ENCODE measurements at regions not wholly inside any gene's neighbourhood (a gene's known extent, or its start where the extent isn't known, plus 50 kb on each side); places are given as distances from the start of the nearest gene placed in this dataset.

DNA sequence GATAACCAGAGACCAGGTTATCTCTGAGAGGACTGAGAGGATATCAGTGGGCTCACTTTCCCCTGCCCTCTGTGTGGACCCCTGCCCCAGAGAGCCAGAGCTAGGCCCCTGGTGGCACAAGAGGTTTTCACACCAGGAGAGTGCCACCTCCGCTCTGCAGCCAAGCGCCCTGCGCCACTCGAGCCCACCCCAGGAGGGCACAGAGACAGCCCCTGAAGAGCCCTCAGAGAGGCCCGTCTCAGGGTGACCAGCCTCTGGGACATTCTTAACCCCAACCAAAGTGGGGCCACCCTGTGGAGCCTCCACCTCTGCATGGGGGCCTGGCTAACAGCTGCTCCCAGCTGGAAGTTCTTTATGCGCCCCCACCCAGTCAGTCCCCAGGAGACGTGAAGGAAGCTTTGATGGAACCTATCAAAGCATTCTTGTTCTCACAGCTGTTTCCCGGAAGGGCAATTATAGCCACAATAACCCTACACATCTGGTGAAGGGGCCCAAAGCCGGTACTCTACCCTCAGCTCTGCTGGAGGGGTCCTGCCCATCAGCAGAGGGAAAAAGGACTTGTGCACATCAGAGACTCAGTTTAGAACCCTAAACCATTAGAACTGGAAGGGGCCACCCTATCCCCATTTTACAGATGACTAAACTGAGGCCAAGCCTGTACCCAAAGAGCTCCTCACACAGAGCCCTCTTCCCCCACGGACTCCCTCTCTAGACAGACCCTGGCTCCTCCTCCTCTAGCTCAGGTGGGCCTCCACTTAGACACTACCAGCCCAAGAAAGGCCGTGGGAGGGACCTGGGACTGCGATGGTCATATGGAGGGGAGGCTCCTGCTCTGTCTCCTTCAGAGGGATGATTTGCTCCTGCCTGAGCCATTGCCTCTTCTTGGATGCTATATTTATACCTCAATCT is 101.1 kb downstream of the ZFP36L2 start:
- ChIA-PET SMC1A (ENCODE audit: uncharacterized antibody, unreplicated experiment) (interaction anchor here (1.1 to 13.3 kb wide), 6 partner anchors 15 to 360 kb away, joined by 3 to 170 read pairs (median 4); partner anchors contain the start of gene ZFP36L2), POLR2A (no interaction called here), CTCF (interaction anchor here (0.5 to 9.7 kb wide), 10 partner anchors 17 to 483 kb away, joined by 3 to 109 read pairs (median 4); no protein-coding TSS in a partner anchor), RAD21 (ENCODE audit: unreplicated experiment) (interaction anchor here (0.8 to 3.3 kb wide), 4 partner anchors 103 to 444 kb away, joined by 3 to 38 read pairs (median 3); partner anchors contain the start of gene ZFP36L2)
- no peaks in the 10 kb centered on the region for H3K27me3 ChIP-seq (replicated peaks in 1 of 2; ENCODE audit: control insufficient read depth in 2 of 2, insufficient read depth in 2 of 2, low read length in 1 of 2)
- DNase-seq (ENCODE audit: low read depth, low spot score) (no peak), ATAC-seq (no peak), FAIRE-seq (no peak)
- no peak overlapping the region for H3K27ac ChIP-seq (ENCODE audit: control insufficient read depth, insufficient read depth)
- H3K9me3 ChIP-seq (replicated peaks; ENCODE audit: control insufficient read depth, insufficient read depth, low read length), result no peaks in the 10 kb centered on the region; the same call in 2 of the 3 replicates
- 43% methylated on average over 12 of the region's 12 CpGs for WGBS (ENCODE audit: insufficient coverage, insufficient replicate concordance, low lambda C conversion rate, missing lambda C conversion rate)
- no peaks in the 10 kb centered on the region for H3K36me3 ChIP-seq (ENCODE audit: control insufficient read depth in 2 of 2, insufficient read depth in 2 of 2, low read length in 1 of 2)
- no peak overlapping the region for H2AFZ ChIP-seq (ENCODE audit: control insufficient read depth, low read depth, low read length)
- no peak overlapping the region for H3K4me3 ChIP-seq
- BruUV-seq (replicated peaks), result no TSS peak
- H3K4me2 ChIP-seq (ENCODE audit: control insufficient read depth, insufficient read depth), result no peak overlapping the region
- no peaks in the 10 kb centered on the region for H3K79me2 ChIP-seq (ENCODE audit: control insufficient read depth, insufficient read depth, low read length)
- no peaks in the 10 kb centered on the region for H4K20me1 ChIP-seq (ENCODE audit: control insufficient read depth, insufficient read depth)
- in situ Hi-C loops (cut with MboI) (loop anchor here (5.0 kb wide), 2 partner anchors 107 to 357 kb away; no protein-coding TSS in a partner anchor), intact Hi-C loops (cut with micrococcal nuclease; ENCODE audit: unreplicated experiment) (loop anchor here (5.0 to 10.0 kb wide), 3 partner anchors 178 to 298 kb away; no protein-coding TSS in a partner anchor)
- H3K9ac ChIP-seq (ENCODE audit: control insufficient read depth, insufficient read depth, low read length), result no peak overlapping the region
- no peaks in the 10 kb centered on the region for H3K4me1 ChIP-seq (ENCODE audit: control insufficient read depth, insufficient read depth, low read length)
- no peak for TF ChIP-seq RFX5 (IDR thresholded peaks at IDR 0.05; ENCODE audit: low read depth, low read length)
- TF ChIP-seq ESRRA (IDR thresholded peaks at IDR 0.05; ENCODE audit: low read length), result no peak
- TF ChIP-seq PAX8 (IDR thresholded peaks at IDR 0.05), result no peak

DNA sequence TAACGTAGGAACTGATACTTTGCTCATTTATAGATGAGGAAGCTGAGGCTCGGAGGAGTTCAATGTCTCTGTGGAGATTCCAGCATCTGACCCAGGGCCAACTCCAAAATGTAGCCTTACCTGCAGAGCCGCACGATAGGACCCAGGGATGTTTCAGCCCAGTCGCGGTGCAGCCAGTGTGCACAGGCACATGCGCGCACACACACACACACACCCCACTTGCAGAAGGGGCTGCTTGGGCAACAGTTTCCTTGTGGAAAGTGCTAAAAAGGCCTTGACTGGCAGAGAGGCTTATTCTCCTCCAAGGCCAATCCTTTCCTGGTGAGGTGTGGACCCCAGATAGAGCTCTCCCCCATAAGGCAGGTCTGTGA is 101.7 kb downstream of the ZFP36L2 start:
- ATAC-seq (no peak), FAIRE-seq (no peak), DNase-seq (ENCODE audit: low read depth, low spot score) (no peak)
- Histone ChIP-seq H3K27me3 (replicated peaks in 1 of 2; ENCODE audit: control insufficient read depth in 2 of 2, insufficient read depth in 2 of 2, low read length in 1 of 2) (no peaks in the 10 kb centered on the region), H3K36me3 (ENCODE audit: control insufficient read depth in 2 of 2, insufficient read depth in 2 of 2, low read length in 1 of 2) (no peaks in the 10 kb centered on the region), H3K79me2 (ENCODE audit: control insufficient read depth, insufficient read depth, low read length) (no peaks in the 10 kb centered on the region), H3K4me1 (ENCODE audit: control insufficient read depth, insufficient read depth, low read length) (no peaks in the 10 kb centered on the region), H3K4me3 (no peak overlapping the region), H4K20me1 (ENCODE audit: control insufficient read depth, insufficient read depth) (no peaks in the 10 kb centered on the region), H3K9ac (ENCODE audit: control insufficient read depth, insufficient read depth, low read length) (no peak overlapping the region), H3K4me2 (ENCODE audit: control insufficient read depth, insufficient read depth) (no peak overlapping the region), H3K9me3 (replicated peaks; ENCODE audit: control insufficient read depth, insufficient read depth, low read length) (peaks cover 1% of the 10 kb centered on the region; the same call in 1 of the 3 replicates), H3K27ac (ENCODE audit: control insufficient read depth, insufficient read depth) (no peak overlapping the region), H2AFZ (ENCODE audit: control insufficient read depth, low read depth, low read length) (no peak overlapping the region)
- ChIA-PET RAD21 (ENCODE audit: unreplicated experiment) (interaction anchor here (0.8 to 3.3 kb wide), 5 partner anchors 103 to 445 kb away, joined by 3 to 38 read pairs (median 3); partner anchors contain the start of gene ZFP36L2), POLR2A (interaction anchor here (0.6 kb wide), 2 partner anchors 89 to 99 kb away, joined by 3 read pairs; no protein-coding TSS in a partner anchor), CTCF (interaction anchor here (1.0 to 9.7 kb wide), 5 partner anchors 16 to 367 kb away, joined by 3 to 109 read pairs (median 9); no protein-coding TSS in a partner anchor), SMC1A (ENCODE audit: uncharacterized antibody, unreplicated experiment) (interaction anchor here (1.1 to 13.3 kb wide), 4 partner anchors 14 to 360 kb away, joined by 3 to 170 read pairs (median 56); partner anchors contain the start of gene ZFP36L2)
- BruUV-seq (replicated peaks), result no TSS peak
- TF ChIP-seq IKZF2 (IDR thresholded peaks at IDR 0.05), result no peak
- TF ChIP-seq BHLHE40 (IDR thresholded peaks at IDR 0.05; ENCODE audit: borderline replicate concordance in 1 of 2, low read depth in 2 of 2, low read length in 1 of 2), result no peak
- TF ChIP-seq CHD2 (IDR thresholded peaks at IDR 0.05; ENCODE audit: borderline replicate concordance, low read depth, low read length), result no peak
- TF ChIP-seq SUZ12 (IDR thresholded peaks at IDR 0.05; ENCODE audit: unreplicated experiment), result no peak
- no peak for TF ChIP-seq FOXM1 (IDR thresholded peaks at IDR 0.05; ENCODE audit: low read depth, low read length)
- no peak for TF ChIP-seq ZNF622 (IDR thresholded peaks at IDR 0.05)
- TF ChIP-seq, protein P1, sequence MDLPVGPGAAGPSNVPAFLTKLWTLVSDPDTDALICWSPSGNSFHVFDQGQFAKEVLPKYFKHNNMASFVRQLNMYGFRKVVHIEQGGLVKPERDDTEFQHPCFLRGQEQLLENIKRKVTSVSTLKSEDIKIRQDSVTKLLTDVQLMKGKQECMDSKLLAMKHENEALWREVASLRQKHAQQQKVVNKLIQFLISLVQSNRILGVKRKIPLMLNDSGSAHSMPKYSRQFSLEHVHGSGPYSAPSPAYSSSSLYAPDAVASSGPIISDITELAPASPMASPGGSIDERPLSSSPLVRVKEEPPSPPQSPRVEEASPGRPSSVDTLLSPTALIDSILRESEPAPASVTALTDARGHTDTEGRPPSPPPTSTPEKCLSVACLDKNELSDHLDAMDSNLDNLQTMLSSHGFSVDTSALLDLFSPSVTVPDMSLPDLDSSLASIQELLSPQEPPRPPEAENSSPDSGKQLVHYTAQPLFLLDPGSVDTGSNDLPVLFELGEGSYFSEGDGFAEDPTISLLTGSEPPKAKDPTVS (IDR thresholded peaks at IDR 0.05; ENCODE audit: low read depth, low read length), result no peak
- no peak for TF ChIP-seq YY1 (IDR thresholded peaks at IDR 0.05; ENCODE audit: low read depth, low read length)
- TF ChIP-seq POLR2AphosphoS5 (IDR thresholded peaks at IDR 0.05; ENCODE audit: low read length), result no peak
- intact Hi-C loops (cut with micrococcal nuclease; ENCODE audit: unreplicated experiment) (loop anchor here (5.0 to 10.0 kb wide), 3 partner anchors 177 to 297 kb away; no protein-coding TSS in a partner anchor), in situ Hi-C loops (cut with MboI) (loop anchor here (5.0 kb wide), 2 partner anchors 108 to 358 kb away; no protein-coding TSS in a partner anchor)
- 74% methylated on average over 8 of the region's 8 CpGs for WGBS (ENCODE audit: insufficient coverage, insufficient replicate concordance, low lambda C conversion rate, missing lambda C conversion rate)
